ENCODE measurements at regions not wholly inside any gene's neighbourhood (a gene's known extent, or its start where the extent isn't known, plus 50 kb on each side); places are given as distances from the start of the nearest gene placed in this dataset.

DNA sequence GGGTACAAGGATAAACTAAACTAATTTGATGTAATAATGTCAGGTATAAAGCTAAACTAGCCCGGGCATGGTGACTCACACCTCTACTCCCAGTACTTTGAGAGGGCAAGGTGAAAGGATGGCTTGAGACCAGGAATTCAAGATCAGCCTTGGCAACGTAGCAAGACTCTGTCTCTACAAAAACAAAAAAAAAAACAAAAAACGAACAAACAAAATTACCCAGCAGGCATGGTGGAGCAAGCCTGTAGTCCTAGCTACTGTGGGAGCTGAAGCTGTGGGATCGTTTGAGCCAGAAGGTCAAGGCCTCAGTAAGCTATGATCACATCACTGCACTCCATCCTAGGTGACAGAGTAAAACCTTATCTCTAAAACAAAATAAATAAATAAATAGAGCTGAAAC is 131.8 kb upstream of the KYNU start:
- TF ChIP-seq POLR2AphosphoS5 (IDR thresholded peaks at IDR 0.05; ENCODE audit: low read depth, low read length) (no peak), SIN3A (IDR thresholded peaks at IDR 0.05; ENCODE audit: borderline replicate concordance, insufficient read depth, low read length) (no peak), TAF1 (IDR thresholded peaks at IDR 0.05; ENCODE audit: borderline replicate concordance, insufficient read depth, low read length) (no peak), FOXP2 (optimal IDR thresholded peaks at IDR 0.05; ENCODE audit: borderline replicate concordance, extremely low read depth, extremely low read length, insufficient read depth) (no peak)
- TF ChIP-seq, protein P1, sequence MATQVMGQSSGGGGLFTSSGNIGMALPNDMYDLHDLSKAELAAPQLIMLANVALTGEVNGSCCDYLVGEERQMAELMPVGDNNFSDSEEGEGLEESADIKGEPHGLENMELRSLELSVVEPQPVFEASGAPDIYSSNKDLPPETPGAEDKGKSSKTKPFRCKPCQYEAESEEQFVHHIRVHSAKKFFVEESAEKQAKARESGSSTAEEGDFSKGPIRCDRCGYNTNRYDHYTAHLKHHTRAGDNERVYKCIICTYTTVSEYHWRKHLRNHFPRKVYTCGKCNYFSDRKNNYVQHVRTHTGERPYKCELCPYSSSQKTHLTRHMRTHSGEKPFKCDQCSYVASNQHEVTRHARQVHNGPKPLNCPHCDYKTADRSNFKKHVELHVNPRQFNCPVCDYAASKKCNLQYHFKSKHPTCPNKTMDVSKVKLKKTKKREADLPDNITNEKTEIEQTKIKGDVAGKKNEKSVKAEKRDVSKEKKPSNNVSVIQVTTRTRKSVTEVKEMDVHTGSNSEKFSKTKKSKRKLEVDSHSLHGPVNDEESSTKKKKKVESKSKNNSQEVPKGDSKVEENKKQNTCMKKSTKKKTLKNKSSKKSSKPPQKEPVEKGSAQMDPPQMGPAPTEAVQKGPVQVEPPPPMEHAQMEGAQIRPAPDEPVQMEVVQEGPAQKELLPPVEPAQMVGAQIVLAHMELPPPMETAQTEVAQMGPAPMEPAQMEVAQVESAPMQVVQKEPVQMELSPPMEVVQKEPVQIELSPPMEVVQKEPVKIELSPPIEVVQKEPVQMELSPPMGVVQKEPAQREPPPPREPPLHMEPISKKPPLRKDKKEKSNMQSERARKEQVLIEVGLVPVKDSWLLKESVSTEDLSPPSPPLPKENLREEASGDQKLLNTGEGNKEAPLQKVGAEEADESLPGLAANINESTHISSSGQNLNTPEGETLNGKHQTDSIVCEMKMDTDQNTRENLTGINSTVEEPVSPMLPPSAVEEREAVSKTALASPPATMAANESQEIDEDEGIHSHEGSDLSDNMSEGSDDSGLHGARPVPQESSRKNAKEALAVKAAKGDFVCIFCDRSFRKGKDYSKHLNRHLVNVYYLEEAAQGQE (IDR thresholded peaks at IDR 0.05; ENCODE audit: insufficient read depth in 1 of 2, low read depth in 2 of 2, low read length in 2 of 2) = no peak

DNA sequence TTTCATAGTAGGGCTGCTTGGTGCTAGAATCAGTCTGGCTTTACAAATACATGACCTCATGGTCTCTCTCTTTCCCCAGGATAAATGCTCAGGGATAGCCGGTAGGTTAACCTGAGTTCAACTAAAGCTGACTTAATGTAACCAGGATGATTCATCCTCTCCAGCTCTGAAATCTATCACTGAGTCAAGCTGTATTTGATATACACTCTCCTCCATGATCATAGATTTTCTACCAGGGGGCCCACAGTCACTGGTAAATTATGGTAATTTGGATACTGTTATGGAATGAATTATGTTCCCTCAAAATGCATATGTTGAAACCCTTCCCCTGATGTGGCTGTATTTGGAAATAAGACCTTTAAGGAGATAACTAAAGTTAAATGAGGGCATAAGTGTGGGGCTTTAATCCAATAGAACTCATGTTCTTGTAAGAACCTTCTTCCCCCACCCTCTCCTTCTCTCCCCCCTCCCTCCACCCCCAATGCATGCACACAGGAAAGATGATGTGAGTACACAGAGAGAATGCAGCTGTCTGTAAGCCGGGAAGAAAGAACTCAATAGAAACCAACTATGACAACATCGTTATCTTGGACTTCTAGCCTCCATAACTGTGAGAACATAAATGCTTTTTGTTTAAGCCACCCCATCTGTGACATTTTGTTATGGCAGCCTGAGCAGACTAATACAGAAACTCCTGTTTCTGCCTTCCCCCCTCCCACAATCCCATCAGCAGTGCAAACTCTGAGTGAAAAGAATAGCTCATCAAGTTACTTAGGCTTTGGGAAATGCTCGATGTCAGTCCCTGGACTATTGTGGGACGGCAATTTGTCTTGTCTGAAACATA is 134.9 kb upstream of the KYNU start:
- TF ChIP-seq, protein P1 (IDR thresholded peaks at IDR 0.05; ENCODE audit: insufficient read depth in 1 of 2, low read depth in 2 of 2, low read length in 2 of 2) = no peak
- TF ChIP-seq SIN3A (IDR thresholded peaks at IDR 0.05; ENCODE audit: borderline replicate concordance, insufficient read depth, low read length) (no peak), TAF1 (IDR thresholded peaks at IDR 0.05; ENCODE audit: borderline replicate concordance, insufficient read depth, low read length) (no peak), POLR2AphosphoS5 (IDR thresholded peaks at IDR 0.05; ENCODE audit: low read depth, low read length) (no peak)

DNA sequence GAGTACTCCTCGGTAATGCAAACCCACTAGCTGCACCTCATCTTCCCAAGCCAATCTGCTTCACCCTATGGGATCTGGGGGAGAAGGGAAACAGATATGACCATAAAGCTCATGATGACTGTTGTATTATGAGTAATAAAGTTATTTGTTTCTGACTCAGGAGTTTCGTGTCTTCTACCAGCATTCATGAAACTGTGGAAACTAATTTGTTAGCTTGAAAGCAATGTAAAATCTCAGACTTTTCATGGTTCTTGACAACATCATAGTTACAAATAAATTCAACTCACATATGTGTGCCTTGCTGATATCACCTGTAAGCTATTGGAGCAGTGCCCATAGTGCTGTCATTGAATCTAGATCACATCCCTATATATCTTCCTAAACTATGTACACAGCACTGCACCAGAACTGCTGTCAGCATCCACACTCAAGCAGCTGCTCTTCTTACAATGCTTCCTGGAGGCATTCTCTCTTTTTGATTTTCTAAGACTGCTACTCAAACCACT is 135.6 kb upstream of the KYNU start:
- TF ChIP-seq POLR2AphosphoS5 (IDR thresholded peaks at IDR 0.05; ENCODE audit: low read depth, low read length) = no peak
- no peak for TF ChIP-seq FOXP2 (optimal IDR thresholded peaks at IDR 0.05; ENCODE audit: borderline replicate concordance, extremely low read depth, extremely low read length, insufficient read depth)
- TF ChIP-seq SIN3A (IDR thresholded peaks at IDR 0.05; ENCODE audit: borderline replicate concordance, insufficient read depth, low read length) = no peak
- no peak for TF ChIP-seq TAF1 (IDR thresholded peaks at IDR 0.05; ENCODE audit: borderline replicate concordance, insufficient read depth, low read length)
- TF ChIP-seq, protein P1 (IDR thresholded peaks at IDR 0.05; ENCODE audit: insufficient read depth in 1 of 2, low read depth in 2 of 2, low read length in 2 of 2) = no peak

DNA sequence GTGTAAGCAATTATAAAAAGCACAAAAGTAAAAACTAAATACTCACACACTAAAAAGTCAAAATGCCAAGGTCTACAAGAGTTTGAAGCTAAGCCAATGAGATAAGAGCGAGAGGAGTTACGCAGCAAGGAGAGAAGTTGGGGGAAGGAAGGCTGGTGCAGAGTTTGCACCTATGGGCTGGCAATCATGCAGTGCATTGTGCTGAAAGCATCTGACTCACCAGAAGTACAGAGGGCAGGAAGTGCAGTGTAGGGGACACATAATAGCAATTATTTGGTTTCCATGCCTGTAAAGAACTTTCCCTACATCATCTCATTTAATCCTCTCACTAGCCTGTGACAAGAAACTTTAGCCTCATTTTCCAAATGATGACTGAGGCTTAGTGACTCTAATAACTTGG is 142.7 kb upstream of the KYNU start:
- no peak for TF ChIP-seq SIN3A (IDR thresholded peaks at IDR 0.05; ENCODE audit: borderline replicate concordance, insufficient read depth, low read length)
- no peak for TF ChIP-seq TAF1 (IDR thresholded peaks at IDR 0.05; ENCODE audit: borderline replicate concordance, insufficient read depth, low read length)

DNA sequence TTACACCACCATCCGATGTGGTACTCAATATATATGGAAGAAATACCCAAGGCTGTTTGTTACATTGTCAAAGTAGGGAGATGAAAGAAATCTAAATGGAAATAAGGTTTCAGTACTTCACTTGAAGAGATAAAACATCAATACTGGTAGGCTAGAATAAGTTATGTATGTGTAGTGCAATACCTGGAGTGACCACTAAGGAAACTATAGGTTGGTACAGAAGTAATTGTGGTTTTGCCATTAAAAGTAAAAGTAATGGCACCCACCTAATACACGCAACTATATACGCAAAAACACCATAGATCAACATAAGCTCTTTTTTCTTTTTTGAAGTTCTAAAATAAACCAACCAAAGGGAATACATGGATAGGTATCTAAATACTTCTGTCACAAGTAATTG is 143.2 kb upstream of the KYNU start:
- no peak for TF ChIP-seq SIN3A (IDR thresholded peaks at IDR 0.05; ENCODE audit: borderline replicate concordance, insufficient read depth, low read length)
- no peak for TF ChIP-seq FOXP2 (optimal IDR thresholded peaks at IDR 0.05; ENCODE audit: borderline replicate concordance, extremely low read depth, extremely low read length, insufficient read depth)
- no peak for TF ChIP-seq TAF1 (IDR thresholded peaks at IDR 0.05; ENCODE audit: borderline replicate concordance, insufficient read depth, low read length)
- TF ChIP-seq, protein P1 (IDR thresholded peaks at IDR 0.05; ENCODE audit: insufficient read depth in 1 of 2, low read depth in 2 of 2, low read length in 2 of 2) = no peak
- TF ChIP-seq POLR2AphosphoS5 (IDR thresholded peaks at IDR 0.05; ENCODE audit: low read depth, low read length) = no peak
